HG03571 (cell line): ENCODE measurements at regions not wholly inside any gene's neighbourhood (a gene's known extent, or its start where the extent isn't known, plus 50 kb on each side); places are given as distances from the start of the nearest gene placed in this dataset.

Experiments
- ATAC-seq: cut with Tn5 transposase; IDR thresholded peaks from one replicate; pipeline ENCODE4 v1.9.1; 2021; ENCODE audit not compliant: unreplicated experiment

GRCh38 chr12:106004289-106004688 is 134.5 kb downstream of the NUAK1 start:
- ATAC-seq, result no peak

- ATAC-seq, result no peak
These were observed 132.4 kb downstream of the NUAK1 start for GRCh38 chr12:106006382-106006781.

DNA sequence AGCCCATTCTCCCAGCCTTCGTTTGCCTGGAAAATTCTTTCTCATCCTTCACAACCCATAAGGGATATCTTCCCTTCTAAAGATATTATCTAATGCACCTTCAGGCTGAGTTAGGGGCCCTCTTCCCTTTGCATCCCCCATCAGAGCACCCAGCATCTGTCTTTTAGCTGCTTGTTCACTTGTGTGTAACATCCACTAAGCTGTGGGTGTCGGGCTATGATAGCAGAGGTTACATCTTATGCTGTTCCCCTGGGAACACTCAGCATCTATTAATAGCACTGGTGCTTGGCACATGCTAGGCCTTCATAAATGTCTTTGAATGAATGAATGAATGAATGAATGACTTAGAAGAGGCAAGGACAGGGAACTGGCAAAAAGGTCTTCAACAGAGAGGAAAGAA is 131.8 kb downstream of the NUAK1 start:
- no peak for ATAC-seq

- ATAC-seq, result no peak
These were observed 128.0 kb downstream of the NUAK1 start for GRCh38 chr12:106010741-106011140.
